HepG2 (cell line): ENCODE measurements at regions not wholly inside any gene's neighbourhood (a gene's known extent, or its start where the extent isn't known, plus 50 kb on each side); places are given as distances from the start of the nearest gene placed in this dataset.

Source experiments
- CBFB ChIP-seq: sonication (generic); formaldehyde crosslinking; IDR thresholded peaks from 2 replicates; pipeline ENCODE4 v1.4.0; 2020; ENCODE audit warnings: missing genetic modification reagents
- DNMT1 ChIP-seq: sonication (generic); formaldehyde crosslinking; IDR thresholded peaks from 2 replicates; pipeline ENCODE4 v1.5.1; 2020; ENCODE audit warnings: mild to moderate bottlenecking, missing genetic modification reagents
- KAT2B ChIP-seq: fragments of 150-350 bp; IDR thresholded peaks from 2 replicates; pipeline ENCODE4 v1.6.1; 2014; ENCODE audit warnings: low read depth, low read length, borderline replicate concordance
- NCOR1 ChIP-seq: fragments of 200-600 bp; sonication (generic); IDR thresholded peaks from 2 replicates; pipeline ENCODE4 v1.7.0; 2017; ENCODE audit warnings: antibody characterized with exemption, low read length, borderline replicate concordance
- RXRA ChIP-seq: sonication (generic); formaldehyde crosslinking; IDR thresholded peaks from 2 replicates; pipeline ENCODE4 v1.5.1; 2020; ENCODE audit warnings: missing genetic modification reagents
- SYNCRIP ChIP-seq: fragments of 200-400 bp; formaldehyde crosslinking; IDR thresholded peaks from 2 replicates; pipeline ENCODE4 v1.6.1; 2018; ENCODE audit warnings: mild to moderate bottlenecking, low read depth, low read length; ENCODE audit not compliant: insufficient read depth
- ZBTB7B ChIP-seq: sonication (generic); formaldehyde crosslinking; IDR thresholded peaks from 2 replicates; pipeline ENCODE4 v1.4.0; 2020; ENCODE audit warnings: missing genetic modification reagents
- ZNF431 ChIP-seq: sonication (generic); formaldehyde crosslinking; IDR thresholded peaks from 2 replicates; pipeline ENCODE4 v1.9.0; 2022; ENCODE audit warnings: missing genetic modification reagents, low read depth, mild to moderate bottlenecking, borderline replicate concordance
- ZNF570 ChIP-seq: sonication (generic); formaldehyde crosslinking; IDR thresholded peaks from 2 replicates; pipeline ENCODE4 v1.4.0; 2020; ENCODE audit warnings: mild to moderate bottlenecking, missing genetic modification reagents, borderline replicate concordance
- TF ChIP-seq, protein P1 (sequence below): sonication (generic); formaldehyde crosslinking; IDR thresholded peaks from 2 replicates; pipeline ENCODE4 v1.5.0; 2020; ENCODE audit warnings: mild to moderate bottlenecking, missing genetic modification reagents, moderate library complexity
- TF ChIP-seq, protein P2 (sequence below): sonication (generic); formaldehyde crosslinking; IDR thresholded peaks from 2 replicates; pipeline ENCODE4 v1.8.1; 2023; ENCODE audit warnings: mild to moderate bottlenecking, missing genetic modification reagents

DNA sequence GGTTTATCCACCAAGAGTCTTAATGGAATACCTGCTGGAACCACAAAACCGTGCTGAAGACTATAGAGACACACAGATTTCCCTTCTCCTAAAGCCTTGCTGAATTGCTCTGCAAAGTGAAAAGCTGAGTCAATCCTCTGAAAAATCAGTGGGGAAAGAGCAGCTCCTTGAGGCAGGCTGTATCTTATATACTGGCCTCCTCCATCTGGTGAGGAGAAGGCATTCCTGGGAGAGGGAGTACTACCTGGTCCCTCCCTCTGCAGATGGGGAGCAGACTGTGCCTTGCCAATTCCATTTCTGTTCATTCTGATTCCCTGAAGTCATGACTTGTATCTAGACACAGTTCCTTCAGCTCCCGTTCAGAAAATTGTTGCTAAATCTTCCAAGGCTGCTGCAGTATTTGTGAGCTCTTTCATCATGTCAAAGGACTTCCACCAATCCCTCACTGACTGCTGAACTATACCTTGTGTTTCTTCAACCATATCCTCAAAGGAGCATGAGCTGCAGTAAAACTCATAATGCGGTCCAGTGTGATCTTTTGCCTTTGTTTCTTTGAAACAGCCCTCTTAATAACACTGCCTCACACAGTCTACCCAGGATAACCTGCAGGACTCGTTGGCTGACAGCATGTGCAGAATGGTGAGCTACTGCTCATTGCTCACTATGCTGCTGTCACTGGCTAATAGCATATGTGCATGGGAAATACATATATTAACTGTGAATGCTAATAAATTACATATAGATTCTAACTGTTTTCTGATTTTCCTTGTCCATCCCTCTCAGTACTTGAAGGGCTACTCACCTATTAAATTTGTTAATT lies 84.5 kb downstream of the FOXD1 start:
- TF ChIP-seq ZBTB7B (no peak), ZNF570 (CRISPR knock-in tag) (no peak), KAT2B (no peak), NCOR1 (no peak), ZNF431 (CRISPR knock-in tag) (no peak), DNMT1 (no peak), RXRA (CRISPR knock-in tag) (no peak), SYNCRIP (no peak), CBFB (no peak)
- TF ChIP-seq, protein P1, sequence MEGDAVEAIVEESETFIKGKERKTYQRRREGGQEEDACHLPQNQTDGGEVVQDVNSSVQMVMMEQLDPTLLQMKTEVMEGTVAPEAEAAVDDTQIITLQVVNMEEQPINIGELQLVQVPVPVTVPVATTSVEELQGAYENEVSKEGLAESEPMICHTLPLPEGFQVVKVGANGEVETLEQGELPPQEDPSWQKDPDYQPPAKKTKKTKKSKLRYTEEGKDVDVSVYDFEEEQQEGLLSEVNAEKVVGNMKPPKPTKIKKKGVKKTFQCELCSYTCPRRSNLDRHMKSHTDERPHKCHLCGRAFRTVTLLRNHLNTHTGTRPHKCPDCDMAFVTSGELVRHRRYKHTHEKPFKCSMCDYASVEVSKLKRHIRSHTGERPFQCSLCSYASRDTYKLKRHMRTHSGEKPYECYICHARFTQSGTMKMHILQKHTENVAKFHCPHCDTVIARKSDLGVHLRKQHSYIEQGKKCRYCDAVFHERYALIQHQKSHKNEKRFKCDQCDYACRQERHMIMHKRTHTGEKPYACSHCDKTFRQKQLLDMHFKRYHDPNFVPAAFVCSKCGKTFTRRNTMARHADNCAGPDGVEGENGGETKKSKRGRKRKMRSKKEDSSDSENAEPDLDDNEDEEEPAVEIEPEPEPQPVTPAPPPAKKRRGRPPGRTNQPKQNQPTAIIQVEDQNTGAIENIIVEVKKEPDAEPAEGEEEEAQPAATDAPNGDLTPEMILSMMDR (CRISPR knock-in tag) = no peak
- TF ChIP-seq, protein P2, sequence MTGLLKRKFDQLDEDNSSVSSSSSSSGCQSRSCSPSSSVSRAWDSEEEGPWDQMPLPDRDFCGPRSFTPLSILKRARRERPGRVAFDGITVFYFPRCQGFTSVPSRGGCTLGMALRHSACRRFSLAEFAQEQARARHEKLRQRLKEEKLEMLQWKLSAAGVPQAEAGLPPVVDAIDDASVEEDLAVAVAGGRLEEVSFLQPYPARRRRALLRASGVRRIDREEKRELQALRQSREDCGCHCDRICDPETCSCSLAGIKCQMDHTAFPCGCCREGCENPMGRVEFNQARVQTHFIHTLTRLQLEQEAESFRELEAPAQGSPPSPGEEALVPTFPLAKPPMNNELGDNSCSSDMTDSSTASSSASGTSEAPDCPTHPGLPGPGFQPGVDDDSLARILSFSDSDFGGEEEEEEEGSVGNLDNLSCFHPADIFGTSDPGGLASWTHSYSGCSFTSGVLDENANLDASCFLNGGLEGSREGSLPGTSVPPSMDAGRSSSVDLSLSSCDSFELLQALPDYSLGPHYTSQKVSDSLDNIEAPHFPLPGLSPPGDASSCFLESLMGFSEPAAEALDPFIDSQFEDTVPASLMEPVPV = no peak
